ENCODE measurements at regions not wholly inside any gene's neighbourhood (a gene's known extent, or its start where the extent isn't known, plus 50 kb on each side); places are given as distances from the start of the nearest gene placed in this dataset.
"Not testable (repeated sequence)": the region's sequence is repeated elsewhere in the genome, so short reads cannot be mapped to it uniquely, and the experiment has no call there.

DNA sequence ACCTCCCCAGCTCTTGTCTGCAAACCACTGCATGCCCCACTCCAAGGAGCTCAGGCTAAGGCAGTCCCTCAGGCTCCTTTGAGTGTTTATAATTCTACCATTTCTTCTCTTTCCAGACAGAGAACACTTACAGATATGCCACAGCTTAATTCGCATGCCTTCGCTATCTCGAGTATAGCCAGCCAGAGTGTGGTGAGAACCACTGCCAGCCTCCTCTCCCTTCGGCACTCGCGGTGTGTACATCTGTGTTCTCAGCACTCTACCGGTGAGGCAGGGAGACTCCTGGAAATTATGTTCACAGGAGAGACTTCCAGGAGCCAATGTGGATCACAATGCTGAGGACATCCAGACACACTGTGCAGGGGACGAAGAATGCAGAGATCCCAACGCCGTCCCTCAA, 143.7 kb upstream of the IRX1 start:
- Histone ChIP-seq H3K4me3 (IDR thresholded peaks at IDR 0.05; ENCODE audit: insufficient read depth, low read depth, low read length) (no peak overlapping the region), H4K20me1 (ENCODE audit: insufficient read depth) (no peaks in the 10 kb centered on the region), H3K27ac (no peak overlapping the region), H2AFZ (ENCODE audit: low read depth) (no peak overlapping the region), H3K27me3 (ENCODE audit: insufficient read depth, low read depth) (no peaks in the 10 kb centered on the region), H3K9ac (no peak overlapping the region), H3K79me2 (ENCODE audit: insufficient read depth, low read depth) (no peaks in the 10 kb centered on the region), H3K36me3 (ENCODE audit: insufficient read depth) (no peaks in the 10 kb centered on the region), H3K4me2 (no peak overlapping the region), H3K4me1 (ENCODE audit: low read depth, poor library complexity, severe bottlenecking) (no peaks in the 10 kb centered on the region)
- TF ChIP-seq, protein P1, sequence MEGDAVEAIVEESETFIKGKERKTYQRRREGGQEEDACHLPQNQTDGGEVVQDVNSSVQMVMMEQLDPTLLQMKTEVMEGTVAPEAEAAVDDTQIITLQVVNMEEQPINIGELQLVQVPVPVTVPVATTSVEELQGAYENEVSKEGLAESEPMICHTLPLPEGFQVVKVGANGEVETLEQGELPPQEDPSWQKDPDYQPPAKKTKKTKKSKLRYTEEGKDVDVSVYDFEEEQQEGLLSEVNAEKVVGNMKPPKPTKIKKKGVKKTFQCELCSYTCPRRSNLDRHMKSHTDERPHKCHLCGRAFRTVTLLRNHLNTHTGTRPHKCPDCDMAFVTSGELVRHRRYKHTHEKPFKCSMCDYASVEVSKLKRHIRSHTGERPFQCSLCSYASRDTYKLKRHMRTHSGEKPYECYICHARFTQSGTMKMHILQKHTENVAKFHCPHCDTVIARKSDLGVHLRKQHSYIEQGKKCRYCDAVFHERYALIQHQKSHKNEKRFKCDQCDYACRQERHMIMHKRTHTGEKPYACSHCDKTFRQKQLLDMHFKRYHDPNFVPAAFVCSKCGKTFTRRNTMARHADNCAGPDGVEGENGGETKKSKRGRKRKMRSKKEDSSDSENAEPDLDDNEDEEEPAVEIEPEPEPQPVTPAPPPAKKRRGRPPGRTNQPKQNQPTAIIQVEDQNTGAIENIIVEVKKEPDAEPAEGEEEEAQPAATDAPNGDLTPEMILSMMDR (conservative IDR thresholded peaks at IDR 0.05; ENCODE audit: low read depth, low read length) = no peak

DNA sequence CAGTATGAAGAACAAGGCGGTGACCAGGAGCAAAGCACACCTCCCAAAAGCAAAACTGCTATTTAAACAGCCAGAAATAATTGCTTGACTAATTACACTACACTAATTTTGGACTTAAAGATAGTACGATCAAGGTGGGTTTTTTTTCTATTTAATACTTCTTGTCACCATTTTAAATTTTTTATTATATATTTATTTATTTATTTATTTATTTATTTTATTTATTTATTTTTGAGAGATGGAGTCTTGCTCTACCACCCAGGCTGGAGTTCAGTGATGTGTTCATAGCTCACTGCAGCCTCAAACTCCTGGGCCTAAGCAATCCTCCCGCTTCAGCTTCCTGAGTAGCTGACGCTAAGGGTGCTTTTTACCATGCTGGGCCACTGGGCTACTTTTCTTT, 146.2 kb upstream of the IRX1 start:
- H3K9ac ChIP-seq = no peak overlapping the region
- no peaks in the 10 kb centered on the region for H4K20me1 ChIP-seq (ENCODE audit: insufficient read depth)
- H3K79me2 ChIP-seq (ENCODE audit: insufficient read depth, low read depth) = no peaks in the 10 kb centered on the region
- no peak overlapping the region for H3K4me3 ChIP-seq (IDR thresholded peaks at IDR 0.05; ENCODE audit: insufficient read depth, low read depth, low read length)
- no peak overlapping the region for H2AFZ ChIP-seq (ENCODE audit: low read depth)
- TF ChIP-seq, protein P1 (conservative IDR thresholded peaks at IDR 0.05; ENCODE audit: low read depth, low read length) = no peak
- H3K27ac ChIP-seq = no peak overlapping the region
- no peak overlapping the region for H3K4me2 ChIP-seq
- H3K27me3 ChIP-seq (ENCODE audit: insufficient read depth, low read depth) = no peaks in the 10 kb centered on the region
- no peaks in the 10 kb centered on the region for H3K36me3 ChIP-seq (ENCODE audit: insufficient read depth)
- H3K4me1 ChIP-seq (ENCODE audit: low read depth, poor library complexity, severe bottlenecking) = no peaks in the 10 kb centered on the region

DNA sequence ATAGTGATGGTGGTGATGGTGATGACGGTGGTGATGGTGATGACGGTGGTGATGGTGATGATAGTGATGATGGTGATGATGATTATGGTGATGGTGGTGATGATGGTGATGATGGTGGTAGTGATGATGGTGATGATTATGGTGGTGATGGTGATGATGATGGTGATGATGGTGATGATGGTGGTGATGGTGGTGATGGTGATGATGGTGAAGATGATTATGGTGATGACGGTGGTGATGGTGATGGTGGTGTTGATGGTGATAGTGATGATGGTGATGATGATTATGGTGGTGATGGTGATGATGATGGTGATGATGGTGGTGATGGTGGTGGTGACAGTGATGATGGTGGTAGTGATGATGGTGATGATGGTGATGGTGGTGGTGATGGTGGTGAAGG, 149.2 kb upstream of the IRX1 start:
- Histone ChIP-seq H3K27ac (no peak overlapping the region), H4K20me1 (ENCODE audit: insufficient read depth) (no peaks in the 10 kb centered on the region), H3K4me1 (ENCODE audit: low read depth, poor library complexity, severe bottlenecking) (no peaks in the 10 kb centered on the region), H3K36me3 (ENCODE audit: insufficient read depth) (no peaks in the 10 kb centered on the region), H2AFZ (ENCODE audit: low read depth) (no peak overlapping the region), H3K79me2 (ENCODE audit: insufficient read depth, low read depth) (no peaks in the 10 kb centered on the region), H3K9ac (no peak overlapping the region), H3K27me3 (ENCODE audit: insufficient read depth, low read depth) (no peaks in the 10 kb centered on the region), H3K4me2 (no peak overlapping the region), H3K4me3 (IDR thresholded peaks at IDR 0.05; ENCODE audit: insufficient read depth, low read depth, low read length) (no peak overlapping the region)
- TF ChIP-seq, protein P1 (conservative IDR thresholded peaks at IDR 0.05; ENCODE audit: low read depth, low read length) = no peak

DNA sequence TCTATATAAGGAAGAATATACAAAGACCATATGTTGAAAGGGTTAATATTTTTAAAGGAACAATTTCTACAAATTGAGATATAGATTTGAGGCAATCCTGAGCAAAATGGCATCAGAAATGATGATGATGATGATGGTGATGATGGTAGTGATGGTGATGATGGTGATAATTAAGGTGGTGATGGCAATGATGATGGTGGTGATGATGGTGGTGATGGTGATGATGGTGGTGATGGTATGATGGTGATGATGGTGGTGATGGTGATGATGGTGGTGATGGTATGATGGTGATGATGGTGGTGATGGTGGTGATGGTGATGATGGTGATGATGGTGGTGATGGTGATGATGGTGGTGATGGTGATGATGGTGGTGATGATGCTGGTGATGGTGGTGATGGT, 150.1 kb upstream of the IRX1 start:
- H3K79me2 ChIP-seq (ENCODE audit: insufficient read depth, low read depth); H3K4me1 ChIP-seq (ENCODE audit: low read depth, poor library complexity, severe bottlenecking); H2AFZ ChIP-seq (ENCODE audit: low read depth); H3K4me3 ChIP-seq (IDR thresholded peaks at IDR 0.05; ENCODE audit: insufficient read depth, low read depth, low read length); H3K27ac ChIP-seq; H4K20me1 ChIP-seq (ENCODE audit: insufficient read depth); H3K9ac ChIP-seq; H3K4me2 ChIP-seq; H3K36me3 ChIP-seq (ENCODE audit: insufficient read depth); H3K27me3 ChIP-seq (ENCODE audit: insufficient read depth, low read depth): not testable (repeated sequence)

DNA sequence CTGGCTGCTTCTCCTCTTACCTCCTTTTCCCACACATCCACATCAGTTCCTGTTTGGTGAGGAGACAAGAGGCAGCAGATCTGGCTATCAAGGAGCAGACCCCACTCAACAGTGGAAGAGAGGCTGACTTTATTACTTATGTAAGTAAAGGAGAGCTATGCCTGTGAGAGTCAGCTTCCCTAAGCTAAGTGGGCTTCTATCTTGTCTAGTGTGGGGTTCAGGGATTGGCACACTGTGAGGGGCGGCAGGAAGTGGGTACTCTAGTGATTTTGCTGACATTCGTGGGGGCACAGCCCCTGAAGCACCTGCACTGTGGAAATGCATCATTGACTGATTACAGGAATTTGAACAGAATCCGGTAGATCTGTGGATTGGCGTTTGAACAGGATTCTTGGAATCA, 163.5 kb upstream of the IRX1 start:
- Histone ChIP-seq H3K4me3 (IDR thresholded peaks at IDR 0.05; ENCODE audit: insufficient read depth, low read depth, low read length) (no peak overlapping the region), H3K36me3 (ENCODE audit: insufficient read depth) (no peaks in the 10 kb centered on the region), H3K4me1 (ENCODE audit: low read depth, poor library complexity, severe bottlenecking) (peaks cover 8% of the 10 kb centered on the region), H2AFZ (ENCODE audit: low read depth) (no peak overlapping the region), H4K20me1 (ENCODE audit: insufficient read depth) (no peaks in the 10 kb centered on the region), H3K27me3 (ENCODE audit: insufficient read depth, low read depth) (no peaks in the 10 kb centered on the region), H3K9ac (no peak overlapping the region), H3K79me2 (ENCODE audit: insufficient read depth, low read depth) (no peaks in the 10 kb centered on the region), H3K4me2 (no peak overlapping the region), H3K27ac (no peak overlapping the region)
- TF ChIP-seq, protein P1 (conservative IDR thresholded peaks at IDR 0.05; ENCODE audit: low read depth, low read length) = no peak

Measured in KMS-11 (cell line).